GM19467 (cell line): ENCODE measurements at regions not wholly inside any gene's neighbourhood (a gene's known extent, or its start where the extent isn't known, plus 50 kb on each side); places are given as distances from the start of the nearest gene placed in this dataset.
"Not testable (repeated sequence)": the region's sequence is repeated elsewhere in the genome, so short reads cannot be mapped to it uniquely, and the experiment has no call there.

Source experiments
- ATAC-seq: cut with Tn5 transposase; IDR thresholded peaks from one replicate; pipeline ENCODE4 v1.9.1; 2021; ENCODE audit warnings: mild to moderate bottlenecking, moderate library complexity; ENCODE audit not compliant: unreplicated experiment

GRCh38 chr2:111385226-111385957 lies 264.7 kb downstream of the BCL2L11 start:
- ATAC-seq = not testable (repeated sequence)

GRCh38 chr2:111390605-111391004 lies 269.9 kb downstream of the BCL2L11 start:
- ATAC-seq = not testable (repeated sequence)

GRCh38 chr2:111395350-111396128 lies 274.8 kb downstream of the BCL2L11 start:
- not testable (repeated sequence) for ATAC-seq

GRCh38 chr2:111400598-111401253 lies 280.0 kb downstream of the BCL2L11 start:
- not testable (repeated sequence) for ATAC-seq

- ATAC-seq = not testable (repeated sequence)
These were observed 280.8 kb downstream of the BCL2L11 start for GRCh38 chr2:111401270-111402140.

- ATAC-seq = not testable (repeated sequence)
These were observed 281.7 kb downstream of the BCL2L11 start for GRCh38 chr2:111402450-111402849.

- not testable (repeated sequence) for ATAC-seq
These were observed 282.6 kb downstream of the BCL2L11 start for GRCh38 chr2:111403287-111403686.

- not testable (repeated sequence) for ATAC-seq
These were observed 285.9 kb downstream of the BCL2L11 start for GRCh38 chr2:111406616-111407015.

- not testable (repeated sequence) for ATAC-seq
These were observed 287.0 kb downstream of the BCL2L11 start for GRCh38 chr2:111407632-111408194.

- not testable (repeated sequence) for ATAC-seq
These were observed 290.2 kb downstream of the BCL2L11 start for GRCh38 chr2:111410868-111411406.

- ATAC-seq = not testable (repeated sequence)
These were observed 291.4 kb downstream of the BCL2L11 start for GRCh38 chr2:111411867-111412681.

- ATAC-seq = not testable (repeated sequence)
These were observed 292.3 kb downstream of the BCL2L11 start for GRCh38 chr2:111412841-111413650.

GRCh38 chr2:111413950-111414349 lies 293.2 kb downstream of the BCL2L11 start:
- not testable (repeated sequence) for ATAC-seq

- ATAC-seq = not testable (repeated sequence)
These were observed 295.3 kb downstream of the BCL2L11 start for GRCh38 chr2:111415765-111416743.

GRCh38 chr2:111417026-111417425 lies 296.3 kb downstream of the BCL2L11 start:
- not testable (repeated sequence) for ATAC-seq

GRCh38 chr2:111418091-111418875 lies 297.6 kb downstream of the BCL2L11 start:
- ATAC-seq = not testable (repeated sequence)
